ENCODE measurements at regions not wholly inside any gene's neighbourhood (a gene's known extent, or its start where the extent isn't known, plus 50 kb on each side); places are given as distances from the start of the nearest gene placed in this dataset.
"Not testable (repeated sequence)": the region's sequence is repeated elsewhere in the genome, so short reads cannot be mapped to it uniquely, and the experiment has no call there.

DNA sequence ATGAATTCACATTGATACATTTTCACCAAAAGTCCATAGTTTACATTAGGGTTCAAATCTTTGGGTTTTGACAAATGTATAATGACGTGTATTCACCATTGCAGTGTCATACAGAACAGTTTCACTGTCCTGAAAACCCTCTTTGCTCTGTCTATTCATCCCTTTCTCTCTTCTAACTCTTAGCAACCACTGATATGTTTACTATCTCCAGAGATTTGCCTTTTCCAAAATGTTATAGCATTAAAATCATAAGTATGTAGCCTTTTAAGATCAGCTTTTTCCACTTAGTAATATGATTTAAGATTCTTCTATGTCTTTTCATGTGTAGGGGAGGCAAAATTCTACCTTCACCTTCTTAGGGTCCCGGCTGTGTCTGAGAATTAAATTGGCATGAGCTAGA is 203.8 kb downstream of the TPRG1 start:
- no peak for DNase-seq

DNA sequence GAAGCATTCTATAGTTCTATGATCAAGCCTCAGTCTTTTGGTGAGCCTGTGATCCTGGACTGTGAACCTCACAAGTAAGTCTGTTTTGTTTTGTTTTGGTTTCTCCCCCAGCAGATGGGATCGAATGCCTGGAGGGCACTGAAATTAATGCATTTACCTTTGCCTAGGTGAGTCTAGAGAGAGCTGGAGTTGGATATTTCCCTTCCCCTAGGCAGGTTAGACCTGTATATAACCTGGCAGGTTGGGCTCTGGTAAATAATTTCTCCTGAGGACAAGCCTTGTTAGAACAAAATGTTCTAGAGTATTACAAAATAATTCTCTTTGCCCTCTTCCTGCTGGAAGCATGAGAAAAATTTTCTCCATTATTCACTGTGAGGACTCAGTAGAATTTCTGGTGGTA is 211.9 kb downstream of the TPRG1 start:
- DNase-seq = no peak

DNA sequence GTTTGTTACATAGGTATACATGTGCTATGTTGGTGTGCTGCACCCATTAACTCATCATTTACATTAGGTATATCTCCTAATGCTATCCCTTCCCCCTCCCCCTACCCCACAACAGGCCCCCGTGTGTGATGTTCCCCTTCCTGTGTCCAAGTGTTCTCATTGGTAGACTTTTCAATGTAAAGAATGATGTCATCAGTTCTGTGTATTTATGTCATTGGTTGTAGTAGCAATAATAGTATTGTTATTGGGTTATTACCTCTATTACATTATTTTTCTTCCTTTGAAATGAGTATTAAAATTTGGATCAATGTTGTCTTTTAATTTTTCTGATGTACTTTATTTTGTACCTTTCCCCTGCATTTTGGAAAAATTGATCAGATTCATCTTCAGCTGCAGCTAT is 214.1 kb downstream of the TPRG1 start:
- DNase-seq = not testable (repeated sequence)

DNA sequence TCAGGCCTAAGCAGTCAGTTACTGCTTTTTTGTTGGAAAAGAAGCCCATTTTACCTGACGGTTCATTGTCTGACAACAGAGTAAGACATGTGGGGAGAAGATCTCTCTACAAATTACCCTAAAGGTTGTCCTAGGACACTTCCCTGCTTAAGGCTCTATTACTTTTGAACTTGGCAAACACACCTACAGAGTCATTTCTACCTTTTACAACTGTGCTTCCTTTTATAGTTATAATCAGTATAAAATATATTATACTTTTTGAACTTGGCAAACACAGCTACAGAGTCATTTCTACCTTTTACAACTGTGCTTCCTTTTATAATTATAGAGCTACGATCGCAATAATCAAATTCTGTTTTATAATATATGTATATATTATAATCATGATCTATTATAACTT is 215.0 kb downstream of the TPRG1 start:
- no peak for DNase-seq

DNA sequence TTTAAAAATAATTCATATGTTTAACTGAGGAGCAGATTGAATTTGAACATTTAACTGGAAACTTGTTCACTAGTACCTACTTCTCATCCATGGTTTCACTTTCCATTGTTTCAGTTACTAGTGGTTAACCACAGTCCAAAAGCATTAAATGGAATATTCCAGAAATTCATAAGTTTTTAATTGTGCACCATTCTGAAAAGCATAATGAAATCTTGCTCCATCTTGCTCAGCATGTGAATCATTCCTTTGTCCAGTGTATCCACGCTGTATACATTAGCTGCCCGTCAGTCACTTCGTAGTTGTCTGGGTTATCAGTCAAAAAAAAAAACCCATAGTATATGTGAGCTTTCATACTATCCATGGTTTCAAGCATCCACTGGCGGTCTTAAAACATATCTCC is 217.6 kb downstream of the TPRG1 start:
- DNase-seq = no peak

DNA sequence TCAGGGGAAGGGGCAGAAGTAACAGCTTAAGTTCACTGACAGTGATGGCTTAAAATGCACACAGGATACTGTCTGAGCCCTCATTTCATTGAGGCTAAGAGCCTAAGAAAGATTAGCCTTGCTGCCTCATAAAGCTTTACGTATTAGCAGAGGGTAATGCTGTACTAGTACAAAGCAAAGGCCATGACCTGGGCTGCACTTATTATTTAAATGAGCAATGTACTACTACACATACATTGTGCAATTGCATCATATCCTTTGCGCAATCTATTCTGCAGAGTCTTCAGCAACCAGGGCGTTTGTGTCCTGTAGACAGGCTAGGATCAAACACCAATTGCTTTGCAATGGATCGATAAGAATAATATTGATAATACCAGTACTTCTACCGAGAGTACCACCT is 221.8 kb downstream of the TPRG1 start:
- no peak for DNase-seq

DNA sequence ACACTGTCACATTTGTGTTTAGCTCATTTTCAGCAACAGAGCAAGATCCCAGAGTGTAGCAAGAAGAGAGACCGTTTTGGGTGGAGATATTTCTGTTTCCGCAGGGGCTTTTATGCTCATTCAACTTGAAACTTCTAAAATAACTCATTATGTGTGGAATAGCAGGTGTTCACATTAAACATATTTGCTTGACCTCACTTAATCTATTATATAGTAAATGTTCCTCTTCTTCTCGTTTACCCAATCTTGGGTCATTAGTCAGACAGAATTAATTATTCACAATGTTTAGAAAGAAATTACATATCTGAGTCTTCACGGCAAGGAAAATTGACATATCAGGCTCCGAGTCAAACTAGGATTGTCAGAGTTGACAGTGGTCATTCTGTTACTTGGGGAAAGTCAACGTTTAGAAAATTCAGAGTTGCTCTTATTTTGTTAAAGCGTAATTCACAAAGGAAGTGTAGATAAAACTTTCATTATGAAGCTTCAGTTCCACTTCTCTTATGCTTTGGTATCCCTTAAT is 222.9 kb downstream of the TPRG1 start:
- DNase-seq = no peak

DNA sequence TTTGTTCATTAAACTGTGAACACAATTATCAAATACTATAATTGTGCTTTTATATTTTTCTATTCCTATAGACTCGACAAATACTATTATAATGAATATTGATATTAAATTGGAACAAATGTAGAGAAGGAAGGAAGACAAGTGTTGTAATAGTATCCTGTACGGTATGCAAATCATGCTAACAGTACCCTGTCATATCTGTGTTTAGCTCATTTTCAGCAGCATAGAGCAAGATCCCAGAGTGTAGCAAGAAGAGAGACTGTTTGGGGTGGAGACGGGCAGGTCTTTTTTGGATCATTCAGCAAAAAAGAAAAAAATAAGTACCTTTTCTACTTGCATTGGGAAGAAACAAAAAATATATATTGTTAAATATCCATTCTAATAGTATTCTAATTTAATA is 224.1 kb downstream of the TPRG1 start:
- peak; percentile 21 for DNase-seq

DNA sequence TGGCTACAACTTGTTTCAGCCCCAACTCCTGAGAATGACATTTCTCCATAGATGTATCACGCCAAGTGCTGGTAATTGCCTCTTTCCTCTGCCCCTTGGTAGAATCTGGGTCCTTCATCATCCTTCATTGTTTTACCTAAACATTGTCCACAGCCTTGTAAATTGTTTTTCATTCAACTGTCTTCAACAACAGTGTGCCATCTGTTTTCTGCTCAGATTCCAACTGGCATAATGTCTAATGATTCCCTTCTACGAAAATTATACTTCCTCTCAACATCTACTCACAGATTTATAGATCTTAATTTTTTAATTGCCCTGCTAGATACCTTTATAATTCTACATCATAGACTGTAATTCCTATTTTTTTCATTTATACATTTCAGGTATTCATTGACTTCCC is 226.9 kb downstream of the TPRG1 start:
- no peak for DNase-seq

DNA sequence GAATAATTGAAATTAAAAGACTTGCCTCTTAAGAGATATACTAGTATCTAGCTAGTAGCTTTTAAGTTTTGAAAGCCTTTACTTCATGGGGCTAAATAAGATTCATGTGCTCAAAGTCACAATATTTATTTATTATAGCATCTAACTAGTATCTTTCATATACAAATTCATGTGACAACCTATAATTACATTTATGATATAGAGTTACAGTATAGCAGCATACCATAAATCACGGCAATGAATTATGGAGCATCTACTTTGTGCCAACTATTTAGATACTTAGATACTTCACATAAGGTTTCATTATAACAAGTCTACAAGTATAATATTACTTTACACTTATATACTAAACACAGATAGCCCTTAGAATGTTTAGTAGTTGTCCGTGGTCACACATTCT is 229.4 kb downstream of the TPRG1 start:
- no peak for DNase-seq

DNA sequence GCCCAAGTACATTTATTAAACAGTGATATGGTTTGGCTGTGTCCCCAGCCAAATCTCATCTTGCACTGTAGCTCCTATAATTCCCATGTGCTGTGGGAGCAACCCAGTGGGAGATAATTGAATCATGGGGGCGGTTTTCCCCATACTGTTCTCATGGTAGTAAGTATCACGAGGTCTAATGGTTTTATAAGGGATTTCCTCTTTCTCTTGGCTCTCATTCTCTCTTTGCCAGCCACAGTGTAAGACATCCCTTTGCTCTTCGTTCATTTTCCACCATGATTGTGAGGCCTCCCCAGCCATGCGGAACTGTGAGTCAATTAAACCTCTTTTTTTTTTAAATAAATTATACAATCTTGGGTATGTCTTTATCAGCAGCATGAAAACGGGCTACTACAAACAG is 228.0 kb upstream of the TP63 start:
- no peak for DNase-seq

DNA sequence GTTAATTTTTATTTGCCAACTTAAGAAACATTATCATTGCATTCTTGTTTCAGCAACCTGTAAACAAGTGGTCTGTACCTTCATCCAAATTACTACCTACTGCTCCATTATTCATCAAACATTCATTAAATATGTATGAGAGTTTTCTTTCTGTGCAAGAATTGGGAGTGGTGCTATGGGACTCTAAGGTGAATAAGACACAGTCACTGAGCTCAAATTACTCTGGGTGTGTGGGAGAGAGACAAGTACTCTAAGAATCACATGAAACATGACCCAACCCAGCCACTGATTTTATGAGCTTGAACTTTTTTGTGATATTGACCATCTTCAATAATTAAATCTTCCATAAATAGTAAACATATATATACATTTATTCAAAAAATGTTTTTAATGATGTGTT is 227.2 kb upstream of the TP63 start:
- DNase-seq = no peak

DNA sequence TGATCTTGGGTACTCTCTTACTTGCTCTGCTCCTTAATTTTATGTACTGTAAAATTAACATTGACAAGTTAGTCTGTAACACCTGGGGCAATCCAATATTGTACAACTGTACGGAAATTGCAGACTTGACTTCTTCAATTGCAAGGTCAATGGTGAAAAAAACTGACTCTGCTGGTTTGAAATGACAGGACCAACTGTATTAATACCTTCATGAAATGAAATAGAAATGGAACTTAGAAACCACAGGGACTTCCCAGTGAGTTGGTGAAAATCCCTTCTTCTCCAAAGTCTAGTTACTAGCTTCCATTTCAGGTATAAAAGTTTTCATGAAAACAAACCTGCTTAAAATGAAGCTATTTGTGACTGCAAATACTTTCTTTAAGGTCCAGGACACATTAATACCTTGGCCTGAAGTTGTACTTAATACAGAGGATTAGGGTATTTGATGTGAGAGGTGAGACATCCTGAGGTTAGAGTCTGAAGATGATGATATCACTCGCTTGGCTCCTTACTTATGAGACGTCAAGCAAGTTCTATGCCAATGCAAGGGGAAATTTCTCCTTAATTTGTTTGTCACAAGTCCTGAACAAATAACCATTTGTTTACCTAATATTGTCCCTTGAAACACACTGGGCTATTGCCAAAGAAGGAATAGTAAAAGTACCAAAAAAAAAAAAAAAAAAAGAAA is 226.2 kb upstream of the TP63 start:
- no peak for DNase-seq

DNA sequence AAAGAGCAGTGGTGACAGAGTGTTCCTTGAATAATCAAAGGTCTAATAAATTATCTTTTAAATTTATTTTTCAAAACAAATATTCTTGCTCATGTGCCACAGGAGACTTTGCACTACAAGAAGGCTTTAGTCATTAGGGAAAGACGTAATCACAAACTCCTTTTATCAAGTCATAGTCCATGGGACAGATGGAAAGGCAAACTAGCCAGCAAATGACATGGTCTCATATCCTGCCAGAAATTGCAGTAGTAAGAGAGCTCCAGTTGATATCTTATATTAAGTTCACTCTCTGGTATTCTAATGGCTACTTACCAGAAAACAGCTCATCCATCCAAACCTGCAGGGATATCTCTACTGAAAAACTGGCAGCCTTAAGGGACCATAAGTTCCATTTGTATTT is 225.0 kb upstream of the TP63 start:
- DNase-seq = no peak

DNA sequence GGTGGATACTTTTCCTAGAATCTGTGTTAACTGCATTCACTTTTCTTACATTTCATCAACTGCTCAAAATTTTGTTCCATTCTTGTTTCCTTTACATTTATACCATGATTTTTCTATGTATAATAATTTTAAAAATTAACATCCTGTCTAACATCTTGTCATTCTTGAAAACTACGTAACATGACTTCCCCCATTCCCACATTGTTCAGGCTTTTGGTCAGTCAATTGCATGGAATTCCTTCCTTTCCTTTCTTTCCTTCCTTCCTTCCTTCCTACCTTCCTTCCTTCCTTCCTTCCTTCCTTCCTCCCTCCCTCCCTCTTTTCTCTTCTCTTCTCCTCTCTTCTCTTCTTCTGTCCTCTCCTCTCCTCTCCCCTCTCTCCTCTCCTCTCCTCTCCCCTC is 220.7 kb upstream of the TP63 start:
- DNase-seq = no peak

DNA sequence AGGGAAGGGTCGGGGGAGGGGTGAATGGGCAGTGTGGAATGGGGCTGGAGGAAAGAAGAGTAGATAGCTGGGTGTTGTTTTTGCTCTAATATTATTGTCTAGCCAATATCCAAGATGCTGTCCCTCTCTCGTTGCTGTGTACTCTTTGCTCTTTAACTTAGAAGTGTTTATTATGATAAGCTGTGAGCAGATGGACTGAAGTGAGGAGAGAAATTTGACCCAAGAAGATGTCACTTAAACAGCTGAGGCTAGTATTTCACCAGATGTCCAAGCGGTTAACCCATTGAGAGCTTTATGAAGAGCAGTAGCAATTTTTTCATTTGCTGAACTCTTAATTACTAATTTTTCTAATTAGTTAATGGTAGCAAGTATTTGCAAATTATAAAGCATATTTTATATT is 212.2 kb upstream of the TP63 start:
- DNase-seq = no peak

DNA sequence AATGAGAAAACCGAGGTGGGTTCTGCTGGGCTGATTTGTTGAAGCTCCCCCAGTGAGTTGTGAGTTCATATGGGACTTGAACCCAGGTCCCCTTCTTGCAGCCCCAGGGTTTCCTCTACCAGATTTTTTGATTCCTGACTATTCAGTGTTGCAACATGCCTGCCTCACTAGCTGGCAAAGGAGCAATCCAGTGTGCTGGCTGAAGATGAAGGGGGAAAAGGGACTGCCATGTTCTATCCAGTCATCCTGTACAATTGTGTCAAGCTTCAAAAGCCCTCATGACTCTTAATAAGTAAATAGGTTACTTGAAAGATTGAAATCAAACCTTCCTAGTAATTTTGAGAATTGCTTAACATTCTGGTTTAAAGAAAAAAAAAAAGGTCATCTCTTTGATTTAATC is 211.5 kb upstream of the TP63 start:
- no peak for DNase-seq

DNA sequence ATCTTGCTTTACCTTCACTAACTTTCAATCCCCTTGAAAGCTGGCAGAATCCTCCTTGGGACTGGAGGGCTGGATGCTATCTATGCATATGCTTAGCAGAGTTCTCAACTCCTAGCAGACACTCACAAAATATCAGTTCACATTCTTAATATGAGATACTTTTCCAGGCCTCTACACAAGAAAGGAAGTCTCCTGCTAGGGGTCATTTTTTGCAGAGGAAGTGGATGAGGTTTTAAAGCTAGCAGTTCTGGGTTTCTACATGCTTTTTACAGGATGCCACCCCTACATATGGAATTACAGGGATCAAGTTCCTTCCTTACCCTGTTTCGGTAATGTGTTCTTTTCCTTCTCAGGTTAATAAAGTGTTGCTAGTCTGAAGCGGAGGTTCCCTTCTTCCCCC is 206.3 kb upstream of the TP63 start:
- DNase-seq = no peak

DNA sequence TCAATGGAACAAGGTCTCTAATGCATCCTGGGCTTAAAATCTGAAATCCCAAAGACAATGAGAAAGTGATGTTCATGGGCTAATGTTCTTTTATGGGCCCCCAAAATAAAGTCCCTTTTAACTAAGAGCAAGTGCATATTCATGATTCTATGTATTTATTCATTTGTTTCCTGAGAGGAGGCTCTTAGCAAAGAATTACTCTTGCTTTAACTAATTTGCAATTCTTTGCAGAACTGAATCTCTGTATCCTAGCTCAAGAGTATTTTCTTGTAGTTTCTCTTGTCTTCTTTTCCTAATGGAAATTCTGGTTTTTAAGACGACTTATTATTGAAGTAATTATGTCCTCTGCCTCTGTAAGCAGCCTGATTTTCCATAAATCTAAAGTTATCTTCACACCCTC is 202.2 kb upstream of the TP63 start:
- DNase-seq = no peak

DNA sequence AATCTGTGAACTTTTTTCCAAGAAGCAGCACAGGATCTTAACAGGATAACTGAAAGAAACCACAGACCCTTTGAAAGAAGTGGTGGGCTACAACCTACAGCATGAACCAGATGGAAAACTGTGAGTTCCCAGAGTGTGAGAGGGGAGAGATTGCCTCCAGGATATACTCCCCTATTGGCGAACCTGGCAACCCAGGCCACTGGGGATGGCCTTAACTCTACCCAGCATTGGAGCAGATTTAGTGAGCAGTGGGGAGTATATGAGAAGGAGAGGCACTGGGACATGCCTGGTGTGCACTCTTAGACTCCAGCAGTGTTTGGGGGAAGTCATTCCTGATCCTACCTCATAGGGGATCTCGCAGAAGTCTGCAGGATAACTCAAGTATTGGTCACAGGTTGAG is 201.0 kb upstream of the TP63 start:
- no peak for DNase-seq

DNA sequence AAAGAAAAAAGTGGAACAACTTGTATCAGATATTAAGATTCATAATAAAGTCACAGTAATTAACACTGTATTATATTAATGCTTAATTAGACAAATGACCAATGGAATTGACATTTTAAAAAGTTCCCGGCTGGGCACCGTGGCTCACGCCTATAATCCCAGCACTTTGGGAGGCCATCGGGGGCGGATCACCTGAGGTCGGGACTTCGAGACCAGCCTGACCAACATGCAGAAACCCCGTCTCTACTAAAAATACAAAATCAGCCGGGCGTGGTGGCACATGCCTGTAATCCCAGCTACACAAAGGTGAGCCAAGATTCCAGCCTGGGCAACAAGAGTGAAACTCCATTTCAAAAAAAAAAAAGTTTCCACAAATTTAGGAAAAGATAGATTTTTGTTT is 188.9 kb upstream of the TP63 start:
- DNase-seq = not testable (repeated sequence)

DNA sequence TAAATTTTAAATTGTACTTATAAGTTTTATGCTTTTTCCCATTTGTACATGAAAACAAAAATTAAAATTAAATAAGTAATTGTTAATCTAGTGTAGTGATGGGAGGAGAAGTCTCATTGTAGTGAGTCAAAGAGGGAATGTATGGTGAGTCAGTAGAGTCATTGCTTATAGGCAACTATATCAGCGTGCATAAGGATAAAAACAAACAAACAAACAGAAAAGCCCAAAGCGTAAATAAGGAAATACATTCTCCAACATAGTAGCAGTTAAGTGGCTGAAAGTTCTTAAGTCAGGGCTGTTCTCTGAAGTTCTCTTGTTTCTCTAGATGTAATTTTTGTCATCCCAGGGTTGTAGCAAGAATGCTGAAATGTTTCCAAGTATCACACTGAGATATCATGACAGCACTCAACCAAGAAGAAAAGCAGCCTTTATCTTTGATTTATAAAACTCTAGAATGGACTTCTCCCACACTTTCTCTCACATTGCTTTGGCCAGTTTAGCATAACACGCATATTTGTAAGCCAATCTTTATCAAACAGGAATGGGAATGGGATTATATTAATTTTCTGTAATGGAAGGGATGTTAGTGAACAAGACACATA is 184.1 kb upstream of the TP63 start:
- DNase-seq = no peak

DNA sequence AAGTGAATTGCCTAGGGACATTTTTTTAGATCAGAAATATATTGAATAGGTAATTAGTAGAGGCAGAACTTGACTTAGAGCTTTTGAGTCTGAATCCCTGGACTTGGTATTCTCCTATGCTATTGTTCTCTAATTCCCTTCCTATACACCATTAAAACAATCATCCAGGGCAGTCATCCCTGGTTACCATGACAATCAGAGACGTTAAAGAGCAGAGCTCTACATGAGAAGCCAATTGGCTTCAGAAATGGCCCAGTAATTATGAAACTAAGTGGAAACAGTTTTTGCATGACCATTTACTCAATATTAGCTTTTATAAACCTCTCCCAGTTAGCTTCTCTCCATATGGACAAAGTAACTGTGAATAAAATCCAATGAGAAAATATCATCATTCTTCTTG is 182.1 kb upstream of the TP63 start:
- no peak for DNase-seq

DNA sequence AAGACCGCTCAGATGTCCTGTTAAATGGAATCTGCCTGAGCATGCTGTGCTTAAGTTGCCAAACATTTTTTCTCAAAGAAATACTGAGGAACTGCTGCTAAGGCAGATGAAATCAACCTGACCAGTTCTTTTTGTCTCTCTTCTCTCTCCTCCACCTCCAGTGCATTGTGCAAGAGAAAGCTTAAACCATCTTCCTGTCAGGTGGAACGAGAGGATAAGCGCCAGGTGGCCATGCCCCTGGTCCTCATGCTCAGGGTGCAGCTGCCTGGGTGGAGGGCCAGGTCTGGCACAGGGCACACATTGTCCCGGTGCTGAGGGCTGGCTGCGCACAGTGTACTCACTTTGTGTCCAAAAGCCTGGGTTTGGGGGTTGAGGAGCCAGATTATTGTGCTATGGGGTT is 176.2 kb upstream of the TP63 start:
- no peak for DNase-seq

All from NCI-H526 treated with DMSO at 0.1 percent for 48 hours (cell line).